ENCODE measurements at regions not wholly inside any gene's neighbourhood (a gene's known extent, or its start where the extent isn't known, plus 50 kb on each side); places are given as distances from the start of the nearest gene placed in this dataset.
A peak's percentile ranks its signal among the peaks of the same experiment; 100 is the strongest.
"Not testable (repeated sequence)": the region's sequence is repeated elsewhere in the genome, so short reads cannot be mapped to it uniquely, and the experiment has no call there.

DNA sequence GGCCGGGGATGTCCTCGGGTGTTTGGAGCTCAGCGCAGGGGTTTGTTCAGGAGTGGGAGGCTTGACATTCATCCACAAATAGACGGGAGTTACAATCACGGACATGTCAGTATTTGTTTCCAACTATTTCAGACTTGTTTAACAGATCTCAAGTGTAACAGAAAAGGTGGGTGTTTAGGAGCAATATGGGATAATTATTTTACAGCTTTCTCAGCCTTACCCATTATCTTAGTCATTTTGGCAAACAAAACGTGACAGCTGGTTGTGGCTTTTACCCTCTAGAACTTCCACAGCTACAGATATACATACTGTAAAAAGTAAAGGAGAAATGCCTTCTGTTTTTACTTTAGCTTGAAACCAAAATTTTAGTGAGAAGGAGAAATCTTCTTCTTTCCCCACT, 178.7 kb upstream of the TMEM45B start:
- DNase-seq (ENCODE audit: low read depth in 2 of 2, low spot score in 1 of 2), result no peak

DNA sequence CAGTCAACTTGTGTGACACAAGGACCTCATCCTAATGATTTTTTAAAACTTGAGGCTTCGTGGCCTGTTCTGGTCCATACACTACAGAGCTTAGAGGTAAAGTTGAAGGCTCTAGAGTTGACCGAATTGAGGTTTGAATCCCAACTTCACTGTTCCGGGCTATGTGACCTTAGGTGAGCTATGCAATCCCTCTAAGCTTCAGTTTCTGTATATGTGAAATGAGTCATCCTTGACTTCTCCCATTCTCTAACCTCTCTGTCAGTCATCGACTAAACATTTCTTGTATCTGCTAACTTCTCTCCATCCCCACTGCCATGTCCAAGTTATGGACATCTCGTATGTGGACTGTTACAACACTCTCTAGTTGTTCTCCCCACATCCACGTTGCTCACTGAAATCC, 178.2 kb upstream of the TMEM45B start:
- no peak for DNase-seq (ENCODE audit: low read depth in 2 of 2, low spot score in 1 of 2)

DNA sequence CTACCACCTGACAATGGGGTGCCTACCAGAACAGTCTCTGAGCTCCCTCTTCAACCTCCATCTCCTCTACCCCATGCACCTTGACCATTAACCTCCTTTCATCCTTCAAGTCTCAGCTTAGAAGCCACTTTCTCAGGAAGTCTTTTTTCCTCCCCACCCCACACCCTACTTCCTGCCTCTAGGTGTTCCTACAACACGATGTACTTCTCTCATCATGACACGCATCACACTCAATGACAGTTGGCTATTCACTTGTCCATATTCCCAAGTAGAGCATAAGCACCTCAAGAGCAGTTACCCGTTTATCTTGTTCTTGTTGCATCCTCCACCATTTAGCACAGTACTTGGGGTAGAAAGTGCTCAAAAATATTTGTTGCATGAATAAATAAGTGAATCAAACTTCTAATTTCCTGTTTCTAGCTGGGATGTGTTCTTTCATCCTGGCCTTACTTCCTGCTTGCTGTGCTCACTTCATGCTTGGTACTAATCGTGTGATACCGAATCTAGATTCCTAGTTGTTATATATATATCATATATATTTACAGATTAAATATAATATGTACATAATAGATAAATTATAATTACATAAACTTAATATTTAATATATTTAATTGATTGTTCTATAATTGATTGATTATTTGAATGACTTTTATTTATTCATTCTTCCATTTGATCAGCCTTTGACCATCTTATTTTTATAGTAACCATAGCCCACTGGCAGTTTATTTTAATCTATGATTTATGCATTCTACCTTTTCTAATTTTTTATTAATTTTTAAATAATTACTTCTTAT, 177.5 kb upstream of the TMEM45B start:
- no peak for DNase-seq (ENCODE audit: low read depth in 2 of 2, low spot score in 1 of 2)

DNA sequence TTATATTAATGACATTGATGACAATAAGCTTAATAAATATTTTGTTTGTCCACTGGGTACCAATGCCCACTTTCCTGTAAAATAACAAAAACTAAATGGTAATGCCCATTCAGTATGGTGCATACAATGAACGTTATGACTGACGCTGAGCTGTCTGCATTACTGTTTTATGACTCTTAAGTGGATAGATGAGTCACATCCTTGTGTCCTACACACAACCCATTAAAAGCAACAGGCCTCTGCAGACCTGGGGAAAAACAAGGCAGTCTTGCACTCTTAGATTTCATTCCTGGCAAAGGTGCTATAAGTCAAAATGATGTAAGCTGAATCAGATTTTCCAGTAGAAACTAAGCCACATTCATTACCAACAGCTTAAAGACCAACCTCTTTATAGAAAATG, 176.3 kb upstream of the TMEM45B start:
- no peak for DNase-seq (ENCODE audit: low read depth in 2 of 2, low spot score in 1 of 2)

DNA sequence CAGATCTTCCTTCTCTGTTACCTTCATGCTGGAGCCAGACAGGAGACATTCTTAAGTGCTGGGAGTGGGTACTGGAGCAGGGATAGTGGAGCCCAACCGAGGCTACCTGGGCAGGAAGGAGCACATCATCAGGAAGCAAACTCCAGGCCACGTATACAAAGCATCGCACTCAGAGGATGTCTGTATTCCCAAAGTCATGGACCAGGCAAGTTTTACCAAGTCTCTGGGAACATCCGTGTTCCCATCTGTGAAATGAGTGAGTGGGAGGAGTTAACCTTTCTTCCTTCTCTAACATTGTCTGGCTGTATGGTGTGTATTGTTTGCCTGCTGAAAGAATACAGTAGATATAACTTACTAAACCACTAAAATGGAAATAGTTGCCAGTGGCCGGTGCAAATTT, 175.0 kb upstream of the TMEM45B start:
- no peak for DNase-seq (ENCODE audit: low read depth in 2 of 2, low spot score in 1 of 2)

DNA sequence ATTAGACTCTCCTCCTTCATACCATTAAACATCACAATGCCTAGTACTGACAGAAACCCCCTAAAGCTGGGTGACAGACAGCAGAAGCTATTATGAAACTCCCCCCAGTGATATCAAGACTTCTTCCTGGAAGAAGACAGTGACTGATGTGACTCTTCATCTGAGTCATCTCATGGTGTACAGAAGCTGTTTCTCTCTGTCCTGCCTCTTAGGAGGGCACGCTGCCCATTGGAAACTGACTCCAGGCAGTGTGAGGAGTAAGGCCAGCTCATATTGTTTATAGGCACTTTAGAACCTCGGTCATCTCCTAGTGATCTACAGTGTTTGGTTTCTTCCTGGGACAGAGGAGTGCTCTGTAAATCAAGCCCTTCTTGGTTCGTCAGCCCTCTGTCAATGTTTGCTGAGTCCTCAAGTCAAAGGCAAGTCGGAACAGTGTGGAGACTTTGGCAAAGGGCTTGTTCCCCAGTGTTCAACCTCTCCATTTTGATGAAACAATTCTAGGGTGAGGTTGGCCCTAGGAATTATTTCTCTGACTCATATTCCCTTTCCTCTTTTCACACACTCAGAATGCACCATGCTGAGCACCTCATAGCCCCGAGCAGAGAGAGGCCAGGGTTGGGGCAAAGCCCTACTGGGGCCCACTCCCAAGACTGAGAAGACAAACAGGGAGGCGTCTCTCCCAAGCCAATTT, 172.5 kb upstream of the TMEM45B start:
- no peak for DNase-seq (ENCODE audit: low read depth in 2 of 2, low spot score in 1 of 2)

DNA sequence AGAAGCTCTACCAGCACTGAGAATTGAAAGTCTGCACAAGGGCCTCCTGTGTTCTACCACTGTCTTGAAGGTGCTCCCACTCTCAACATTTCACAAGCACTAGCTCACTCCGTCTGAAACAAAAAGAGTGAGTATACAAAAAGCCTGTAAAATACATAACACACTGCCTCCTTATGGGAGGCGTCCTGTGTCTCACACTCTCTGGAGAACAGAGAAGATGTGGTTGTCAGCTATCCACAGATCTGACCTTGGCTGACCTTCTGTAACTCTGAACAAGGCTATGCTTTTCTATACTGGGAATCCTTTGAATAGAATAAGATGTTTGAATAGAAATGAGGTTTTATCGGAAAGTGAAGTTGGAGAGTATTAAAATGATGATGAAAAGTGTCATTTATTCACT, 171.3 kb upstream of the TMEM45B start:
- DNase-seq (ENCODE audit: low read depth in 2 of 2, low spot score in 1 of 2), result no peak

DNA sequence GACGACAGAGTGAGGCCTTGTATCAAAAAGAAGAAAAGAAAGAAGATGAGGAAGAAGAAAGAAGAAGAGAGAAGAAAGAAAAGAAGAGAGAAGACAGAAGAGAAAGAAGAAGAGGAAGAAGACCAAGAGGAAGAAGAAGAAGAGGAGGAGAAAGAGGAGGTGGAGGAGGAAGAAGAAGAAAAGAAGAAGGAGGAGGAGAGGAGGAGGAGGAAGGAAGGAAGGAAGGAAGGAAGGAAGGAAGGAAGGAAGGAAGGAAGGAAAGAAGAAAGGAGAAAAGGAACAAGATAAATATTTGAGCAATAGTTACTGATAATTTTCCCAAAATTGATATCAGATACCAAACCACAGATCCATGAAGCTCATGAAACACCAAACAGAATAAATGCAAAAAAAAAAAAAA, 169.7 kb upstream of the TMEM45B start:
- DNase-seq (ENCODE audit: low read depth in 2 of 2, low spot score in 1 of 2), result no peak

DNA sequence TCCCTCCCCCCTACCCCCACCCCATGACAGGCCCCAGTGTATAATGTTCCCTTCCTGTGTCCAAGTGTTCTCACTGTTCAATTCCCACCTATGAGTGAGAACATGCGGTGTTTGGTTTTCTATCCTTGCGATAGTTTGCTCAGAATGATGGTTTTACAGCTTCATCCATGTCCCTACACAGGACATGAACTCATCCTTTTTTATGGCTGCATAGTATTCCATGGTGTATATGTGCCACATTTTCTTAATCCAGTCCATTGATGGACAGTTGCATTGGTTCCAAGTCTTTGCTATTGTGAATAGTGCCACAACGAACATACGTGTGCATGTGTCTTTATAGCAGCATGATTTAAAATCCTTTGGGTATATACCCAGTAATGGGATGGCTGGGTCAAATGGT, 165.6 kb upstream of the TMEM45B start:
- not testable (repeated sequence) for DNase-seq (ENCODE audit: low read depth in 2 of 2, low spot score in 1 of 2)

DNA sequence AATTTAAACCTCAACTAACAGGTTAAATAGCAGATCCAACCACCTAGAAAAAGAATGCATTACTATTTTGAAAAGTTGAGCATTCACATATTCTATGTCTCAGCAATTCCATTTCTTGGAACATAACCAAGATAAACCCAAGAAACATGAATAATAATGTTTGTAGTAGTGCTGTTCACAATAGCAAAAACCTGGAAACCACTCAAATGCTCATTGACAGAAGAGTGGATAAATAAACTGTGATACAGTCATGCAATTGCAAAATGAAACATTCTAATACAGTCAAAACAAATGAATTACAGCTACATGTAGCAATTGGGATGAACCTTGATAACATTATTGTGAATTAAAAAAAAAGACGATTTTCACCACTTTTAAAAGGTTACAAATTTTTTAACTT, 162.8 kb upstream of the TMEM45B start:
- no peak for DNase-seq (ENCODE audit: low read depth in 2 of 2, low spot score in 1 of 2)

DNA sequence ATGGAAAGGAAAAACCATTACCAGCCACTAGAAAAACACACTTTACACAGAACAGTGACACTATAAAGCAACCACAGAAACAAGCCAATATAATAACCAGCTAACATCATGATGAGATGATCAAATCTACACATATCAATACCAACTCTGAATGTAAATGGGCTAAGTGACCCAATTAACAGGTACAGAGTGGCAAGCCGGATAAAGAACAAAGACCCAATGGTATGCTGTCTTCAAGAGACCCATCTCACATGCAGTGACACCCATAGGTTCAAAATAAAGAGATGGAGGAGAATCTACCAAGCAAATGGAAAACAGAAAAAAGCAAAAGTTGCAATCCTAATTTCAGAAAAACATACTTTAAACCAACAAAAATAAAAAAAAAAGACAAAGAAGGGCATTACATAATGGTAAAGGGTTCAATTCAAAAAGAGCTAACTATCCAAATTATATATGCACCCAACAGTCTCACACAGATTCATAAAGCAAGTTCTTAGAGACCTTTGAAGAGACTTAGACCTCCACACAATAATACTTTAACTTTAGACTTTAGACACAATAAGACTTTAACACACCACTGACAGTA, 160.3 kb upstream of the TMEM45B start:
- DNase-seq (ENCODE audit: low read depth in 2 of 2, low spot score in 1 of 2), result no peak

DNA sequence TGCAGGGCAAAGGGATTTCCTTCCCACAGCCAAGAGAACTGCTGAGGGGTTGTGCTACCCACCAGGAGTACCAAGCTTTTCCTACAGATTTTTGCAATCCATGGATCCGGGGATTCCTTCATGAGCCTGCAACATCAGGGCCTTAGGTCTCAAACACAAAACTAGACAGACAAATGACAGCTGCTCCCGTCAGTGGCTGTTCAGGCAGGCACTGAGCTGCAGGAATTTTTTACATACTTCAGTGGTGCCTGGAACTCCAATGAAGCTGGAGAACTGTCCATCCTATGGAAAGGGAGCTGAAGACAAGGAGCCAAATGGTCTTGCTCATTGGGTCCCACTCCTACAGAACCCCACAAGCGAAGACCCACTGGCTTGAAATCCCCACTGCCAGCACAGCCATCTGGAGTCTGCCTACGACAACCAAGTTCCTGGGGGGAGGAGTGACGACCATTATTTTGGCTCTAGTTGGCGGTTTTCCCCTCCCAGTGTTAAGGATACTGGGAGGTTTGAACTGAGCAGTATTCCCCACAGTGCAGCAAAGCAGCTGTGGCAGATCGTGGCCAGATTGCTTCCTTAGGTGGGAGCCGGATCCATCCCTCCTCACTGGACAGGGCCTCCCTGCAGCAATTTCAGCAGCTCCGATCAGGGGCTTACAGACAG, 157.7 kb upstream of the TMEM45B start:
- no peak for DNase-seq (ENCODE audit: low read depth in 2 of 2, low spot score in 1 of 2)

DNA sequence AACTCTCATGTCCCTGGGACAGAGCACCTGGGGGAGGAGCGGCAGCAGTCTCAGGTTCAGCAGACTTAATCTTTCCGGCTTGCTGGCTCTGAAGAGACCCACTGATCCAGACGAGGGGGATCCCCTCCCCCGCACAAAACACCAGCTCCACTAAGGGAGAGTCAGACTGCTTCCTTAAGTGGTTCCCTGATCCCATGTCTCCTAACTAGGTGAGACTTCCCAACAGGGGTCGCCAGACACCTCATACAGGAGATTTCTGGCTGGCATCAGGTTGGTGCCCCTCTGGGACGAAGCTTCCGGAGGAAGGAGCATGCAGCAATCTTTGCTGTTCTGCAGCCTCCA, 157.2 kb upstream of the TMEM45B start:
- no peak for DNase-seq (ENCODE audit: low read depth in 2 of 2, low spot score in 1 of 2)

DNA sequence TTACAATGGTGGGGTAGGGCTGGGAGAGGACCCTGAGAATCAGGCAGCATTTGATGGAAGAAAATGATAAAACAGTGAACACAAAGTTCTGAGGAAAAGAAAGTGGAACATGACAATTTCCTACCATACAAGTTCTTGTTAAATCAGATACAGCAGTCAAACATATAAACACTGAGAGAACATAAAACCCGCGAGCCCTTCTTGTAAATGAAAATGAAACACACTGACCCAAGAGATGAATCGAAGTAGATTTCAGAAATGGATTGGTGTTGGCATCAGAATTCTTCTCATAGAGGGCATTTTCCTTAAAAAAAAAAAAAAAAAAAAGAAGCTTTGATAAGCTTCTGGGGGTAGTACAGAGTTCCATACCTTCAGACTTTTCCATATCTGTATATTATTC, 134.7 kb upstream of the TMEM45B start:
- no peak for DNase-seq (ENCODE audit: low read depth in 2 of 2, low spot score in 1 of 2)

DNA sequence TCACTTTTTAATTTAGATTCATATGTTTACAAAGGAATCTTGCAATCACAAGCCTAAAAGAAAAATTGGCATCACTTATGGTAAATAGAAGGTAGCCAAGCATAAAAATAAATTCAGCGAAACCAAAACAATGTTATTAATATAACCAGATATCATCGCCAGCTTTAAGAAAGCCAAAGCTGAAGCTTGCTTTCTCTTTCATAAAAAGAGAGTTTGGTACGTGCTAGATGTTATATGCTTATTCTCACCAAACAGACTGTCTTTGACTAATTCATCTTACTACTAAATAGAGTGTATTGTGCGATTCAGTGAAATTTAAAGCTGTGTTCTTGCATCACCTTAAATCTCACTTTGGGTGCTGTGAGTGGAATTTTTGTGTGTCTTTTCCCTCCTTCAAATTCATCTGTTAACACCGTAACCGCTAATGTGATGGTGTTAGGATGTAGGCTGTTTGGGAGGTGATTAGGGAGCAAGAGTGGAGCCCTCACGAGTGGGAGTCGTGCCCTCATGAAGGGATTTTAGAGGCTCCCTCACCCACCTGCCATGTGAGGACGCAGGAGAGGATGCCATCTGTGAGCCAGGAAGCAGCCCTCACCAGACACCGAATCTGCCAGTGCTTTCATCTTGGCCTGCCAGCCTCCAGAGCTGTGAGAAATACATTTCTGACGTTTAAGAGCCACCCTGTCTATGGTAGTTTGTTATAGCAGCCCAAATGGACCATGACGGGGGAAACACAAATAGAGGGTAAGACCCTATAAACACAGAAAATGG, 134.1 kb upstream of the TMEM45B start:
- DNase-seq (ENCODE audit: low read depth in 2 of 2, low spot score in 1 of 2), result no peak

DNA sequence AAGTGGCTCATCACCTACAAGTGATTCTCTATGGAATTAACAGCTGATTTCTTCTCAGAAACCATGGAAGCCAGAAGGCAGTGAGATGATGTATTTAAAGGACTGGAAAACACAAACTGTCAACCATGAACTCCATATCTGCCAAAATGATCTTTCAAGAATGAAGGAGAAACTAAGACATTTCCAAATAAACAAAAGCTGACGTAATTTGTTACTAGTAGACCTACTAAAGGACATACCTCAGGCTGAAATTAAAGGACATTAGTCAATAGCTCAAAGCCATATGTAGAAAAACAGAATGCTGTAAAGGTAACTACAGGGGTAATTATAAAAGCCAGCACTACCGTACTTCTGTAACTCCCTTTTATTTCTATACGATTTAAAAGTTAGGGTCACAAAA, 129.4 kb upstream of the TMEM45B start:
- no peak for DNase-seq (ENCODE audit: low read depth in 2 of 2, low spot score in 1 of 2)

DNA sequence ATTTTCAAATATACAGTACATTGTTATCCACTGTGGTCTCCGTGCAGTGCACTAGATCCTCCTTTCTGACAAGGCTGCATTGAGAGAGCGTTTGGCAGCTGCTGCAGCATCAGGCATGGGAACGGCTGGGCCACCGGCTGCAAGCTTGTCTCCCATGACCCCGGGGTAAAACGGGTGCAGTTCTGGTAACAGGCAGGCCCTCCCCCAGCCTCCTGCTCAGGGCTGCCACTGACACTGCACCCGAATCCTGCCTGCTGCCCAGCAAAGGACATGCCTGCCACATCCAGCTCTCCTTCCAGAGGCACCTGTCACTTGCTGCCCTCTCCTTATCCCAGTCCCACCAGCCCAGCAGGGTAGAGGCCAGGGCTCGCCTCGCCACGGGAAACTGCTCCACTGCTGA, 124.5 kb upstream of the TMEM45B start:
- DNase-seq (ENCODE audit: low read depth in 2 of 2, low spot score in 1 of 2), result no peak

DNA sequence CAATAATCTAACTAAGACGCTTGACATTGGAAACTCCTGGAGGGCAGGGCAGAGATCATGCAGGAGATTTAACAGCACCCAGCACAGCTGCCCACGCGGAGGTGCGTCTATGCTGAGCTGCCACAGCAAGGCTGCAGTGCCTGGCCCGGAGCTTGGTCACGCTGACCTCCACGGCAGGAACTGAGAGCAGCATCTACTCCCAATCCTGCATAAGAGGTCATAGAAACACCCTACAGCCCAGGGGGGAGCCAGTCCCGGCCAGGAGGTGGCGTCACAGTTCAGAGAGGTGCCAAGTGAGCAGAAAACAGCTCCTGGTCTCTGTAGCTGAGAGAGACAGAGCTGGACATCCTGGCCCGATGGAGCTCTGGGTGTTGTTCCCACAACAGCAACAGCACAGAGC, 121.1 kb upstream of the TMEM45B start:
- no peak for DNase-seq (ENCODE audit: low read depth in 2 of 2, low spot score in 1 of 2)

DNA sequence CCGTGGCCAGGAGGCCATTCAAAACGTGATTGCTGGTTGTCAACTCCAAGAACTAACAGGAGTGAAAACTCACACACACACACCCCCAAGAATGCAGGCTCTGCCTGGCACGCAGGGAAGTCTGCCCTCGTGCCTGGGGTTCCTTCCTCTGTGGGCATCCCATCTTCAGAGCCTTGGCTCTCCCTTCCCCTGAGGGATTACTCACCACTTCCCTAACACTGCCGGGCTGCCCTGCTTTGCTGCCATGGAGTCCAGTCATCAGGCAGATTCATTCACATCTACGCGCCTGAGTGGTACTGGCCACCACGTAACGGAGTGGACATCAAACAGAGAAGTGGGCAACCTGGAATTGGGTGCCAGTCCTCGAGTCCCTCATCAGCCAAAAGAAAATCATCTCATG, 120.7 kb upstream of the TMEM45B start:
- no peak for DNase-seq (ENCODE audit: low read depth in 2 of 2, low spot score in 1 of 2)

DNA sequence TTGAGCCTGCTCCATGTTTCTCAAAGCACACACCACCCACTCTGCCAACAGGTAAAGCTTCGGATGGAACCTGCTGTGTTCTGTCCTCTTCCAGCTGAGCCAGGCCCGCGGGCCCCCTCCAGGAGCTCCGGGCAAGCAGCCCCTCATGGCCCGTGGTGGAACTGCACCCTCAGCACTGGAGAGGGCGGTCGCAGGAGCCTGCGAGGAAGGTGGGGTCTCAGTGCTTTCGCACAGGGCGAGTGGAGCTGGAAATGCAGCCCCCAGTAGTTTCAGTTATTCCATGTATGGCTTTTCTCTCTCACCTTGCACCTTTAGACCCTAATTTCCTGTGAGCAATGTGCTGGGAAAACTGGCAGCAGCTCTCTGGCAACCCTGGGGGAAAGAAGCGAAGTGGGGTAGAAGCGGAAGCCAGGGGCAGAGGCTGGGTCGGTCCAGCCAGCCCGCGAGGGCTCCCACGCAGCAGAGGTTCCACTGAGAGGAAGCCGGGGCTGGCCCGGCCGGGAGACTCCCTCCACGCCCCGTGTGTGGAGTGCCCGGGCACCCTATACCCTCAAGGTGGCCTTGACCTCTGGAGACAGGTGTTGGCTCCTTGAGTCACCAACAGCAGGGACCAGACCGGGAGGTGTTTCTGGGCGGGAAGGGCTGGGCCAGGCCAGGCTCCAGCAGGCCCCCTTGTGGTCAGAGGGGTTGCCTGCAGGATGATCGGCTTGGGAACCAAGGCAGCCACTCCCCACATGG, 119.9 kb upstream of the TMEM45B start:
- DNase-seq (ENCODE audit: low read depth in 2 of 2, low spot score in 1 of 2), result peak; percentile 17 to 22
